Stimulated activated naive CD8-positive, alpha-beta T cell treated with anti-CD3 and anti-CD28 coated beads, Interleukin-15, amount 100 ng/mL, for 72 hours (primary cell): ENCODE measurements at regions not wholly inside any gene's neighbourhood (a gene's known extent, or its start where the extent isn't known, plus 50 kb on each side); places are given as distances from the start of the nearest gene placed in this dataset.
A peak's percentile ranks its signal among the peaks of the same experiment; 100 is the strongest.

ENCODE experiments used
- ATAC-seq: fragments of 150-1000 bp; cut with Tn5 transposase; 2 replicates; pipeline ENCODE4 v1.10.0; 2021; ENCODE audit warnings: mild to moderate bottlenecking, moderate library complexity
- DNase-seq, 2 donors: peaks; one replicate each; pipeline ENCODE4 v3.0.0; 2021 to 2022
- H3K27ac Mint-ChIP-seq, 2 donors: one replicate each; pipeline ENCODE4 v1.8.0; 2022; ENCODE audit warnings: mild to moderate bottlenecking in 2 of 2, mixed read lengths in 2 of 2, moderate library complexity in 2 of 2
- H3K27me3 Mint-ChIP-seq: one replicate; pipeline ENCODE4 v1.8.0; 2022; ENCODE audit warnings: mixed read lengths
- H3K4me1 Mint-ChIP-seq: one replicate; pipeline ENCODE4 v1.8.0; 2022; ENCODE audit warnings: mild to moderate bottlenecking, mixed read lengths
- H3K4me3 Mint-ChIP-seq, 2 donors: one replicate each; pipeline ENCODE4 v1.8.0; 2022; ENCODE audit warnings: mild to moderate bottlenecking in 2 of 2, mixed read lengths in 2 of 2, moderate library complexity in 1 of 2
- H3K9me3 Mint-ChIP-seq, 2 donors: one replicate each; pipeline ENCODE4 v1.8.0; 2022; ENCODE audit warnings: mixed read lengths in 2 of 2

DNA sequence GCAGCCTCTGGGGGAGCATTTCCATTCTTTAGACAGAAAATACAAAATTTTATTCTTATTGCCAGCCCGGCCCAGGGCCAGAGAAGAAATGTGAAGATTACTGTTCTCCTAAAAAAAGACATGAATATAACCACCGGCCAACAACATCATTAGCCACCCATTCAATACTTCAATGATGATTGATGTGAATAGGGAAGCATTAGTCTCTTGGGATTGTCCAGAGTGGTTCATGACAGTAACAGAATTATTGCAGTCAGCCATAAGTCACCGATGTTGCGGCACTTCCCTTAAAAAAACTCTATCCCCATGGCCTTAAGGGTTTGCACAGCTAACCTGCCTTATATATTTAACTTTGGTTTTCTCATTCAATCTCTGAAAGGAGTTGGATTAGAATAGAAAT is 418.7 kb downstream of the CENPC start:
- no peak for ATAC-seq
- H3K4me1 Mint-ChIP-seq = peaks cover 5% of the 10 kb centered on the region
- H3K4me3 Mint-ChIP-seq = no peak overlapping the region
- no peak overlapping the region for H3K27ac Mint-ChIP-seq
- H3K27me3 Mint-ChIP-seq = no peaks in the 10 kb centered on the region
- H3K9me3 Mint-ChIP-seq = peaks cover 0 to 4% of the 10 kb centered on the region in 2 donors
- DNase-seq = no peak

DNA sequence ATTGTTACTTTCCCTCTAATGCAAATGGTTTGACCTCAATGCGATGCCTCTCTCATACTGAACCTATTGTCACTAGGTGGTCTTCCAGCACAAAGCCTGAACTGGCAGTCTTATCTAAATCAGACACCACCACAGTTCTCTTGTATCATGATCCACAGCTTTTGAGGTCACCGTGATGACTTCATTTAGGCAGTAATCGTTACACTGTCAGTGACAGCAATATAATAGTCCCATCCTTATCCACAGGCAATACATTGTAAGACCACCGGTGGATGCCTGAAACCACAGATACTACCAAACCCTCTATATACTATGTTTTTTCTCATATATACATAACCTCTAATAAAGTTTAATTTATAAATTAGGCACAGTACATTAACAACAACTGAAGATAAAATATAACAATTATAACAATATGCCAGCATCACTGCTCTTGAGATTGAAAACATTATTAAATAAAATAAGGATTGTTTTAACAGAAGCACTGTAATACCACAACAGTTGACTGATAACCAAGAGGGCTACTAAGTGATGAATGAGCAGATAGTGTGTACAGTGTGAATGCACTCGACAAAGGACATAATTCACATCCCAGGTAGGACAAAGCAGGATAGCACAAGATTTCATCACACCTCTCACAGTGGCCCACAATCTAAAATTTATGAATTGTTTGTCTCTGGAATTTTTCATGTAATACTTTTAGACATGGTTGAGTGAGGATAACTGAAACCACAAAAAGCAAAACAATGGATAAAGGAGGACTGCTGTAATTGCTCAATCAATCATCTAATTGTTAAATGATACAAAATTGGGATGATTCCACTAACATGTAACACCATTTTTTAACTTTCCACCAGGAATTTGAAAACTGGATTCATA is 419.4 kb downstream of the CENPC start:
- no peaks in the 10 kb centered on the region for H3K27me3 Mint-ChIP-seq
- no peaks in the 10 kb centered on the region for H3K9me3 Mint-ChIP-seq
- DNase-seq = no peak
- H3K27ac Mint-ChIP-seq = no peak overlapping the region
- H3K4me3 Mint-ChIP-seq = no peak overlapping the region
- H3K4me1 Mint-ChIP-seq = no peaks in the 10 kb centered on the region
- no peak for ATAC-seq

DNA sequence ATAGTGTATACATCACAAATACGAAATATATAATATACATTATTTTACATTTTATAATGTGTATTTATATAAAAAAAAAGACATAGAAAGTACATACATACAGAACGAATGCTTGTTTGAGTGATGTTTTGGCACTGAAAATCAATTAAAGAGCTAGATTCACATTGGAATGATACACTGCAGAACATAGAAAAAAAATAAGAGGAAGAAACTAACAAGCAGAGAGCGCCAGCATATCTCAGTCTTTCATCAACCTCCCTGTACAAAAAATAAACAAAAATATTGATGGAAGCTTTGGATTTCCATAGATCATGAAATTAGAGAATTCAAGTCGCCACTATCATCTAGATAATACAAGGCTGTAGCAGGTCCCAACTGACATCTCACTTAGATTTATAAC is 420.6 kb downstream of the CENPC start:
- ATAC-seq (no peak), DNase-seq (no peak)
- H3K4me3 Mint-ChIP-seq = no peak overlapping the region
- no peaks in the 10 kb centered on the region for H3K4me1 Mint-ChIP-seq
- no peaks in the 10 kb centered on the region for H3K27me3 Mint-ChIP-seq
- H3K27ac Mint-ChIP-seq = no peak overlapping the region
- no peaks in the 10 kb centered on the region for H3K9me3 Mint-ChIP-seq

DNA sequence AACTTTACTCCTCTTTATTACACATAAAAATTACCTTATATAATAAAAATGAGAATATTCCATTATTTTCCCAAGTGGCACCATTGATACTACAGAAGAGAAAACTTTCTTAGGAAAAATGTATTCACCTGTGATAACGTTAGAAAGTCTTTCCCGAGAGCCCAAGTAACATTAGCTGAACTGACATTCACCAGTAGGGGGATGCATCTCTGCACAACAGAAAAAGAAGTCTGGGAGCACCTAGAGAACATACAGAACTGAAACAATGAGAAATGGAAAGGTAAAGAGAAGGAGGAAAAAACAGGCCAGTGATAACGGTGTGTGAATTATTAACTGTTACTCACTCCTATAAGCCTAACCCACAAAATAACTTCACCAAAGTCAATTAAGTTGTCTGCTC is 423.3 kb downstream of the CENPC start:
- Mint-ChIP-seq H3K9me3 (no peaks in the 10 kb centered on the region), H3K4me1 (no peaks in the 10 kb centered on the region), H3K27me3 (no peaks in the 10 kb centered on the region), H3K4me3 (no peak overlapping the region), H3K27ac (no peak overlapping the region)
- DNase-seq (no peak), ATAC-seq (no peak)

DNA sequence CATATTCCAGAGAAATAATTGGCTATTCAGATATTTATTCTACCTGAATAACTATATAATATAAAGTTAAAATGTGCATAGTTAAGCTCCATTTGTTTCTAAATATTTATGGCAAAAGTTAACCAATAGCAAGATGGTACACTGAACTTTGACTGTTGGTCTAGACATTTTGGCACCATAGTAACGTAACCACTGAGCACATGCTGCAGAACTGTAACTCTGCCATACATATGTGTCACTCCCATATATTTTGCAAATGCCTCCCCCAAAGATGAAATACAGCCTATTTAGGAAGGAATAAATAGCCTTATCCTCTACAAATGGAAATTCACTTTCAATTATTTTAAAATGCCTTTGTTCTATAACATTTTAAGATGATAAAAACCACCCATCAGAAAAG is 424.9 kb downstream of the CENPC start:
- ATAC-seq (no peak), DNase-seq (no peak)
- Mint-ChIP-seq H3K4me3 (no peak overlapping the region), H3K27me3 (no peaks in the 10 kb centered on the region), H3K9me3 (no peaks in the 10 kb centered on the region), H3K27ac (no peak overlapping the region), H3K4me1 (no peaks in the 10 kb centered on the region)

DNA sequence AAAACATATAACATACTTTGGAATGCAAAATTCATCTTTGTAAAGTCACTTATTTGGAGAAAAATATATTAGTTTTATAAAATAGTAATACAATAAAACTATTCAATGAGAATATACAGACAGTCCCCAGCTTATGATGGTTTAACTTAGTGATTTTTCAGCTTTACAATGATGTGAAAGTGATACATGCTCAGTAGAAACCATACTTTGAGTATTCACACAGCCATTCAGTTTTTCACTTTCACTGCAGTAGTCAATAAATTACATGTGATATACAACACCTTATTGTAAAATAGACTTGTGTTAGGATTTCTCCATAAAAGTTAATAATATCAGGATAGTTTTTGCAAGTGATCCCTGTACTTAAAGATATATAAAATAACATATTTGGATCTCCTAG is 436.0 kb downstream of the CENPC start:
- ATAC-seq (no peak), DNase-seq (no peak)
- Mint-ChIP-seq H3K27me3 (peaks cover 6% of the 10 kb centered on the region), H3K4me1 (no peaks in the 10 kb centered on the region), H3K4me3 (no peak overlapping the region), H3K27ac (no peak overlapping the region), H3K9me3 (peaks cover 0 to 9% of the 10 kb centered on the region in 2 donors)

DNA sequence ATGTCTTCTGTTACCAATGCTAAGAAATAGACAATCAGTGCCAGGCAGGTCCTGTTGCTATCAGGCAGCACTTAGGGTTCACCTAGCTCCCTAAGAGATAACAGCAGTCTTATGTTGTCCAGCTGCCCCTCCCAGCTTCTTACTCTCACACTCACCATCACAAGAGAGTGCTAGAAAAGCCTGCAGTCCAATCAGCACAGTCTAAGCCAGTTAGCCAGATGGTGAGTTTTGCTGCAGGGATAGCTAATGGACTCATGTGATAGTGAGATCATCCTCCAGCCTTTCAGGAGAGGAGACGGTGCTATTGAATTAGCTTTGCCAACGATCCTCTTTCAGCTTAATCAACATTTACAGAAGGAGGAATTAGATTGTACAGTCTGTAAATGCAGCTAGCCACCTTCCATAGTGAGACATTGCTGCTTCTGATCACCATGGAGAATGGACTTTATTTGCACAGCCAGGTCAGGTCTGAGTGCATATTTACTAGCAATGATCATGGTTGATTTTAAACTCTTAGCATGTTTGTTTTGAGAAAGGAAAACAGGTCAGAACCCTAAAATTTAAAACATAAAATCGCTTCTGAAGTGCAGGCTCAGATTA is 438.3 kb downstream of the CENPC start:
- Mint-ChIP-seq H3K27ac (no peak overlapping the region), H3K9me3 (no peaks in the 10 kb centered on the region), H3K4me3 (no peak overlapping the region), H3K27me3 (no peaks in the 10 kb centered on the region), H3K4me1 (no peaks in the 10 kb centered on the region)
- DNase-seq = no peak
- ATAC-seq = no peak

DNA sequence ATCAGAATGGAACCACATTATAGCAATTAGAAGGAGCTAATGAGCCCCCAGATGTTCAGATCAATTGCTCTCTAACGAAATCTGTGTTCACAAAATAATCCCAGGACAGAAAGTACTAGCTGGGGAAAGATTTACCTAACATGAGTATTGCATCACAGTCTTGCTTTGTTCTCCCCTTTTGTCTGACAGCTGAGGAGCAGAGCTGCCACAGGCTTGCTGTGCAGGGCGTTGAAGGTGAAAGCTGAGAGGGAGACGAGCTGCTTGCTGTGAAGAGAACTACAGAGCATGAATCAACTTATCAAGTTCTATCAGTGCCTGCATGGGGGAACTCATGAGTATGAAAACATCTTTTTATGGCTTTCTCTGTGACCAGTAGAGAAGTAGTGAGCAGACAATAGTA is 441.2 kb downstream of the CENPC start:
- Mint-ChIP-seq H3K27me3 (no peaks in the 10 kb centered on the region), H3K27ac (no peak overlapping the region), H3K4me1 (no peaks in the 10 kb centered on the region), H3K9me3 (no peaks in the 10 kb centered on the region), H3K4me3 (no peak overlapping the region)
- no peak for ATAC-seq
- DNase-seq = no peak

DNA sequence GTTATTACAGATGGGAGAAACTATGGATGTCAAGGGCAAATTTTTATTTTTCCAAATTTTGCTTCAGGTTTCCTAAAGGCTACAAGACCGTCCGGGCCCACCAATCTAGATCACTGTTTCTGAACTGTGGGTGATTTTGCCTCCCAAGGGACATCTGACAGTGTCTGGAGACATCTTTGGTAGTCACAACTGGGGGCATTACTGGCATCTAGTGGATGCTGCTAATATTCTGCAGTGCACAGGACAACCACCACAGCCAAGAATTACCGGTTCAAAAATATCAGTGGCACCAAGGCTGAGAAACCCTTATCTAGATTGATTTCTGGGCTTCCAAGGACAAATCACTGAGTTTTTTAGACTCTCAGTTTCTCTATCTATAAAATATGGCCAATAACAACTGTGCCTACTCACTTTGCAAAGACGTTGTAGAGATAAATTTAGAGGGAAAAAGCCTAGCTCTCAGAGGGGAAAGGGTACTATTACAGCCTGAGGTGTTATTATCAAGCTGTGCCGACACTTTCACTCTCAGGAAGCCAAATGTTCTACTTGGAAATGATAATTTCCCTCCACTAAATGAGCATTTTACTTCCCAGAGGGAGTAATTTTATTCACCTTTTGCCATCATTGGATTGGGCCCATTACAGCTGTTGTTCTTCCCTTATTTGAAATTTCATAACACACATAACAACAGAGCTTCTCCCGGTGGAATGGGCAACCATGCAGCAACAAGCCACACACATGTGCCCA is 442.1 kb downstream of the CENPC start:
- DNase-seq (no peak), ATAC-seq (no peak)
- Mint-ChIP-seq H3K27ac (no peak overlapping the region), H3K27me3 (no peaks in the 10 kb centered on the region), H3K4me1 (no peaks in the 10 kb centered on the region), H3K4me3 (no peak overlapping the region), H3K9me3 (no peaks in the 10 kb centered on the region)

DNA sequence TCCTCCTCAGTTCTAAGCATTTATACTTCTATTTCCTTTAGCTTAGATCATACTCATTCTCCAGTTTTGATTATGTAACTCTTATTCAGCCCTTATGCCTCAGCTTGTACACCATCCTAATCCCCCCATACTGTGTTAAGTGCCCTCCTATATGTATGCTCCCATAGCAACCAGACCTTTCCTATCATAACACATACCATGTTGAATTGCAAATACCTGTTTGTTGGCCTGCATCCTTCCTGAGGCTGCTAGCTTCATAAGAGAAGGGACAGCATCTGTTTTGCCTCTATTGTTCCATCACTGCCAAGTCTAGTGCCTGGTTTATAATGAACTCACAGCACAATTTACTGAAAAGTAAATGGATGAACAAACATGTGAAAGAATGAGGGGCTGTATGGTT is 443.7 kb downstream of the CENPC start:
- DNase-seq = no peak
- ATAC-seq = no peak
- Mint-ChIP-seq H3K4me1 (no peaks in the 10 kb centered on the region), H3K27me3 (no peaks in the 10 kb centered on the region), H3K27ac (no peak overlapping the region), H3K9me3 (no peaks in the 10 kb centered on the region), H3K4me3 (no peak overlapping the region)

DNA sequence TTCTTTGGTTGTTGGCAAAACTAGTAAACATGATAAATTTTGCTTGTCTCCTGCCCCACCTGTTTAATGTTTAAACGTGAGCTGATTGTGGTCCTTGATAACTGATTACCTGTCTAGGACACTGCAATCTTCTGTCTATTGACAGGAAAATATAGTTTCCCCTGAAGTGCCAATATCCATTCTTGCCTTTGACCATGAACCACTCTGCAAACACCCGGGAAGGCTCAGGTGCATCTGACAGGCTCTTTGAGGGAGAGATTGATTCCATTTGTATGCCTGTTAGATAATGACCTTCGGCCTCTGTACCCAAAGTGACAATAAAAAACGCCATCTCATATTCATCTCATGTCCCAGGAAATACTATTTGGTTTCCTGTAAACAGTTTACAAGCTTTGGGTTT is 453.0 kb downstream of the CENPC start:
- Mint-ChIP-seq H3K4me3 (no peak overlapping the region), H3K9me3 (no peaks in the 10 kb centered on the region), H3K27me3 (no peaks in the 10 kb centered on the region), H3K4me1 (no peaks in the 10 kb centered on the region), H3K27ac (no peak overlapping the region)
- ATAC-seq (no peak), DNase-seq (no peak)

DNA sequence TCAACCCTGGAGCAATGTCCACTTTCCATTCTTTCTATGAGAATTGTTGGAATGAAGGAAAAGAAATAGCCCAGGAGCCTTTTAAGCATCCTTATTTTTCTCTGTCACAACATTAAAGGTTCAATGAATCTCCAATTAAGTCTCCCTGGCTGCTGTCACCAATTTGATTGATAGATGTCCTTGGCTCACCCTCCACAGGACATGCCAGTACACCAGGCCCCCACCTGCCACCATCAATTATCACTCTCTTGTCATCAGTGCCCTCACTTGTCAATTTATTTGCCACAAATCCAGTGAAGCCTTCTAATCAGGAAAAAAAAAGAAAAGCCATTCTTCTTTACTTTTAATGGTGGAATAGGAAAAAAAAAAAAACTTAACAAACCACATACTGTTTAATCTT is 453.6 kb downstream of the CENPC start:
- DNase-seq = no peak
- ATAC-seq = no peak
- H3K9me3 Mint-ChIP-seq = no peaks in the 10 kb centered on the region
- H3K27me3 Mint-ChIP-seq = no peaks in the 10 kb centered on the region
- no peak overlapping the region for H3K4me3 Mint-ChIP-seq
- no peaks in the 10 kb centered on the region for H3K4me1 Mint-ChIP-seq
- no peak overlapping the region for H3K27ac Mint-ChIP-seq

DNA sequence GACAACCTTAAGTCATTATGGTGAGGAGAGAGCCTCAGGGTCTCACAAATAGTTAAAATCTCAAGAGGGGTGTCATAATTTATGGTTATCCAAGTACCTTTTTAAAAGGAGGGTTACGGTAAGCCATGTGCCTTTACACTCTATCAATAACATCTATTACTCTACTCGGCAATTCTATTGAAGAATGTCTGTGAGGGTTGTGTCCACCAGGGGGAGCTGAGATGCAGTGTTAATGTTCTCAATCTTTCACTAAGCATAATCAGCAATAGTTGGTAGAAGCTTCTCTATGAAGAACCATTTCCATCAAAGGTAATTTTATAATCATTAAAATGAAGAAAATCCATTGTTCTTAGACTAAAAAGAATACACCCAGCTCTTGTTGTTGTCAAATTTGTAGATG is 457.4 kb downstream of the CENPC start:
- Mint-ChIP-seq H3K9me3 (no peaks in the 10 kb centered on the region), H3K4me3 (no peak overlapping the region), H3K27ac (no peak overlapping the region), H3K4me1 (no peaks in the 10 kb centered on the region), H3K27me3 (no peaks in the 10 kb centered on the region)
- DNase-seq = peak; percentile 15 to 30
- no peak for ATAC-seq

DNA sequence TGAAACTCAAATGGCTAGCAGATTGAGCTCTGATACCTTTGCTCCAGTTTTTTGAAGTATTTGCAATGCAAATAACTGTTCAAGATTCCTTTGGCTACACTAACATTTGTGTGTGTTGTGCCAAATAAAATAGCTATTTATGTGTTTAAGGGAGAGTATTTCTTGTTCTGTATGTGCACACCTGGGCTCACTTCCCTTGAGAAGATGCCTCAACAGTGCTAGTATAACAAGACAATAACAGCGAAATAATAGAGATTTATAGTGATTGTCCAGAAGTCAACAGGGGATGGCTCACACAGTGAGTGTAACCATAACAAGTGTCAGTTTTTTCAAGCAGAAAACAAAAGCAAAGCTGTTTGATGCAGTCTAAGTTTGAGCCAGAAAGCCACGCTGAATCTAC is 460.5 kb downstream of the CENPC start:
- Mint-ChIP-seq H3K4me3 (no peak overlapping the region), H3K27me3 (no peaks in the 10 kb centered on the region), H3K9me3 (no peaks in the 10 kb centered on the region), H3K4me1 (no peaks in the 10 kb centered on the region), H3K27ac (no peak overlapping the region)
- DNase-seq (no peak), ATAC-seq (no peak)

DNA sequence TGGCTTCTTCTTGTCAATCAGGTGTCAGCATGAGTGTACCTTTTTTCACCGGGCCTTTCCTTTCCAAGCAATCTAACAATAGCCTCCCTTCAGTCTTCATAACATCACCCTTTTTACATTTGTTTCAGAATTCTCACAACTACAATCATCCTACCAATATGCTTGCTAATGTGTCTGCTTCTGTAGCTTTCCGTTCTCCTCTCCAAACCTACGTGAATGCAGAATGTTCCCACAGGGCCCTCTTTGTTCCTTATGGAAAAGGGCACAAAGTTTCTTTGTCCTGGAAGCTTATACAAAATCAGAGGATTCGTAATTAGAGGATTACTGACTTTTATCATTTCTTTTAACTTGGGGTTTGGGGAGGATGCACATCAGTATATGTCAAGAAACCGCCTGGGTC is 461.8 kb downstream of the CENPC start:
- no peaks in the 10 kb centered on the region for H3K4me1 Mint-ChIP-seq
- H3K27me3 Mint-ChIP-seq = no peaks in the 10 kb centered on the region
- H3K9me3 Mint-ChIP-seq = no peaks in the 10 kb centered on the region
- DNase-seq = no peak
- no peak overlapping the region for H3K27ac Mint-ChIP-seq
- no peak for ATAC-seq
- no peak overlapping the region for H3K4me3 Mint-ChIP-seq

DNA sequence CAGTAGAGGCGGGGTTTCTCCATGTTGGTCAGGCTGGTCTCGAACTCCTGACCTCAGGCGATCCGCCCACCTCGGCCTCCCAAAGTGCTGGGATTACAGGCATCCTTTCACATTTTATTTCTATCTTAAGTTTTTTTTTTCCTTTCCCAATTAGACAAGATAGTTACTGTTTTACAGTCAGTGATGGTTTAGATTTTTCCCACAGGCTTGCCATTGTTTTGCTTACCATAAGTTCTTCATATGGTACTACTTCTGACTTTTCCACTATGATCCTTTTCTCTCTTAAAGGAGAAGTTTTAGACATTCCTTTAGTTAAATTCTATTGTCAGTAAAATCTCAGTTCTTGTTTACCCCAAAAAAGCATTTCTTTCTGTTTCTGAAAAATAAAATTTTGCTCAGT is 462.6 kb downstream of the CENPC start:
- Mint-ChIP-seq H3K27me3 (no peaks in the 10 kb centered on the region), H3K27ac (no peak overlapping the region), H3K9me3 (no peaks in the 10 kb centered on the region), H3K4me1 (no peaks in the 10 kb centered on the region), H3K4me3 (no peak overlapping the region)
- ATAC-seq = no peak
- DNase-seq = no peak
